IPS DF 6.9 (cell line): ENCODE measurements at regions not wholly inside any gene's neighbourhood (a gene's known extent, or its start where the extent isn't known, plus 50 kb on each side); places are given as distances from the start of the nearest gene placed in this dataset.

Source experiments
- DNase-seq: peaks from one replicate; pipeline ENCODE4 v3.0.0-alpha.2; 2013; ENCODE audit warnings: low read depth, low spot score
- H3K27ac ChIP-seq: one replicate; pipeline ENCODE4 v1.5.1; 2013; ENCODE audit warnings: low read length, control low read depth
- H3K27me3 ChIP-seq: 2 replicates; pipeline ENCODE4 v1.6.1; 2013; ENCODE audit warnings: mild to moderate bottlenecking, low read length; ENCODE audit not compliant: control insufficient read depth, insufficient read depth
- H3K36me3 ChIP-seq: 2 replicates; pipeline ENCODE4 v1.6.1; 2013; ENCODE audit warnings: low read length; ENCODE audit not compliant: control insufficient read depth, insufficient read depth
- H3K4me1 ChIP-seq: 2 replicates; pipeline ENCODE4 v1.6.1; 2013; ENCODE audit warnings: low read length; ENCODE audit not compliant: control insufficient read depth, insufficient read depth
- H3K4me3 ChIP-seq: 2 replicates; pipeline ENCODE4 v1.5.1; 2013; ENCODE audit warnings: mild to moderate bottlenecking, low read length
- H3K9me3 ChIP-seq: 2 replicates; pipeline ENCODE4 v1.6.1; 2013; ENCODE audit warnings: low read length, inconsistent platforms; ENCODE audit not compliant: control insufficient read depth, insufficient read depth
- WGBS: extraction: QIAGEN DNeasy Blood & Tissue Kit; methylation state at CpG from one replicate; pipeline ENCODE4 v1.1.7; 2013; ENCODE audit warnings: mixed read lengths, missing lambda C conversion rate; ENCODE audit not compliant: insufficient read length, insufficient coverage; 5-methylcytosine and 5-hydroxymethylcytosine counted together

DNA sequence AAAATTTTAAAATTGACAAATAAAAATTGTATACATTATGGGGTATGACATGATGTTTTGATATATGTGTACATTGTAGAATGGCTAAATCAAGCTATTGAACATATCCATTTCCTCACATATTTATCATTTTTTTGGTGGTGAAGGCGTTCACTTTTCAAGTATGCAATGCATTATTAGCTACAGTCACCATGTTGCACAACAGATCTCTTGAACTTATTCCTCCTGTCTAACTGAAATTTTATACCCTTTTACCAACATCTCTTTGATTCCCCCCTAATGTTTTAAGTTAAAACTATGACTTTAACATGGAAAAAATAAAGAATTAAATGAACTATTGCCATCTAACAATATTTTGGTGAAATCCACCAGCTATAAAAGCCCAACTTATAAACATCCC lies 65.2 kb upstream of the UST start:
- Histone ChIP-seq H3K9me3 (no peaks in the 10 kb centered on the region), H3K4me3 (no peak overlapping the region), H3K4me1 (no peaks in the 10 kb centered on the region), H3K27me3 (no peaks in the 10 kb centered on the region), H3K27ac (no peak overlapping the region), H3K36me3 (no peaks in the 10 kb centered on the region)
- DNase-seq, result no peak
- WGBS, result no CpG with 5 or more reads among the region's 1 CpG

DNA sequence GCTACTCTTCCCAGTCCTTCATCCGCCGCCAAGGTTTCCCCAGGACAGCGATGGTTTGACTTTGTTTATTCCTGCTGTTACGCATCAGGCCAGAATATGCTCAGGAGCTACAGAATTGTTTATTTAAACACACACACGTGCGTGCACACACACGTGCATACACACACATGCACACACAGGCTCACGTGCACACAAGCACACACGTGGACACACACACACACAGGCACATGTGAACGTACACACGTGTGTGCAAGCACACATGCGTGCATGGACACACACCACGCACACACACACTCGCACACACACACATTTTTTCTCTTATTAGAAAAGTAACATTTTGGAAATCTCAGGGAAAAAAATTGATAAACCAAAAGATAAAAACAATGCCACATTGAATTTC lies 64.6 kb upstream of the UST start:
- Histone ChIP-seq H3K4me3 (no peak overlapping the region), H3K27ac (no peak overlapping the region), H3K27me3 (no peaks in the 10 kb centered on the region), H3K36me3 (no peaks in the 10 kb centered on the region), H3K4me1 (no peaks in the 10 kb centered on the region), H3K9me3 (no peaks in the 10 kb centered on the region)
- no CpG with 5 or more reads among the region's 14 CpGs for WGBS
- no peak for DNase-seq

DNA sequence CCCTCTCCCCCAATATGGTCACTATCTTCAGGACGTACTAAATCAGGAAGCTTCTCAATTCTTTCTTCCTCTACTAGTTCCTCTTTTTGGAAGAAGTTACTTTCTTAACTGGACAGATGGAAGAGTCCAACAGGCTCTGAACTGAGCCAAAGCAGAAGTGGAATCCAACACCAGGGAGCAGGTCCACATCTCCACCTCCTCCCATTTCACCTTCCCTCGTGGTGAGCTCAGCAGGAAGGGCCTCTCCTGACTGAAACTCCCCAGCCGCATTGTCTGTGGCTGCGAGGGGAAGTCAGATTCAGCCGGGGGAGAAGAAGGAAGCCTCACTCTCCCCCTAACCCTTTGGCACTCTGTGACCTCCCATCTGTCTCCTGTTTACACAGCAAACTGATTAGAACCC lies 63.8 kb upstream of the UST start:
- Histone ChIP-seq H3K27ac (no peak overlapping the region), H3K9me3 (no peaks in the 10 kb centered on the region), H3K4me1 (no peaks in the 10 kb centered on the region), H3K27me3 (no peaks in the 10 kb centered on the region), H3K36me3 (no peaks in the 10 kb centered on the region), H3K4me3 (no peak overlapping the region)
- no peak for DNase-seq
- WGBS, result no CpG with 5 or more reads among the region's 5 CpGs

DNA sequence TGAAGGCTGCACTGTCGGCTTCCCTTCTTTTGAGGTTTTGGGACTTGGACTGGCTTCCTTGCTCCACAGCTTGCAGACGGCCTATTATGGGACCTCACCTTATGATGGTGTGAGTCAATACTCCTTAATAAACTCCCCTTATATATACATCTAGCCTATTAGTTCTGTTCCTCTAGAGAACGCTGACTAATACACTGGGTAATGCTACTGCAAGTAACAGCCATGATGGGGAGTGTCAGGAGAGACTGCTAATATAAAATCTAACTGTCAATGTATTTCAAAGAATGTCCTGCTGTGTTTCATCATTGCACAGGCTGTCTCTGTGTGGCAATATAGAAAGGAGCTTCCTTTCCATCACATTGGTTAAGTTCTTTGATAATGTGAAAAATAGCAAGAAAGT lies 57.7 kb upstream of the UST start:
- no CpG with 5 or more reads among the region's 3 CpGs for WGBS
- Histone ChIP-seq H3K27me3 (no peaks in the 10 kb centered on the region), H3K36me3 (no peaks in the 10 kb centered on the region), H3K4me3 (no peak overlapping the region), H3K9me3 (no peaks in the 10 kb centered on the region), H3K4me1 (no peaks in the 10 kb centered on the region), H3K27ac (no peak overlapping the region)
- DNase-seq, result no peak

GRCh38 chr6:148693882-148694484 lies 52.8 kb upstream of the UST start:
- Histone ChIP-seq H3K9me3 (no peaks in the 10 kb centered on the region), H3K27ac (no peak overlapping the region), H3K4me3 (no peak overlapping the region), H3K27me3 (no peaks in the 10 kb centered on the region), H3K36me3 (no peaks in the 10 kb centered on the region), H3K4me1 (no peaks in the 10 kb centered on the region)
- DNase-seq, result no peak
- WGBS, result no CpG with 5 or more reads among the region's 3 CpGs
